Neuronal stem cell (in vitro differentiated cells): ENCODE measurements at regions not wholly inside any gene's neighbourhood (a gene's known extent, or its start where the extent isn't known, plus 50 kb on each side); places are given as distances from the start of the nearest gene placed in this dataset.

Experiments
- DNase-seq: peaks from one replicate; pipeline ENCODE4 v3.0.0-alpha.2; 2013; ENCODE audit warnings: low spot score
- H2AFZ ChIP-seq: one replicate; pipeline ENCODE4 v1.6.1; 2013; ENCODE audit warnings: mild to moderate bottlenecking, low read length, inconsistent platforms
- H2AK5ac ChIP-seq: 2 replicates; pipeline ENCODE4 v1.6.1; 2013; ENCODE audit warnings: low read depth, mild to moderate bottlenecking, inconsistent platforms, low read length, moderate library complexity, mixed read lengths
- H2BK120ac ChIP-seq: 2 replicates; pipeline ENCODE4 v1.6.1; 2013; ENCODE audit warnings: low read depth, mild to moderate bottlenecking, inconsistent platforms, low read length, moderate library complexity, mixed read lengths
- H2BK12ac ChIP-seq: one replicate; pipeline ENCODE4 v1.6.1; 2013; ENCODE audit warnings: low read length, inconsistent platforms
- H2BK15ac ChIP-seq: 2 replicates; pipeline ENCODE4 v1.6.1; 2013; ENCODE audit warnings: mild to moderate bottlenecking, low read length, inconsistent platforms, mixed read lengths
- H2BK5ac ChIP-seq: one replicate; pipeline ENCODE4 v1.6.1; 2013; ENCODE audit warnings: inconsistent platforms, mild to moderate bottlenecking, low read length, moderate library complexity
- H3K14ac ChIP-seq: one replicate; pipeline ENCODE4 v1.6.1; 2013; ENCODE audit warnings: low read length, inconsistent platforms
- H3K18ac ChIP-seq: 2 replicates; pipeline ENCODE4 v1.6.1; 2013; ENCODE audit warnings: low read length, inconsistent platforms
- H3K23ac ChIP-seq: 2 replicates; pipeline ENCODE4 v1.6.1; 2013; ENCODE audit warnings: low read depth, mild to moderate bottlenecking, mixed read lengths, low read length, inconsistent platforms; ENCODE audit not compliant: poor library complexity
- H3K27ac ChIP-seq: replicated peaks from 3 replicates; pipeline ENCODE4 v1.5.1; 2013; ENCODE audit warnings: low read length, inconsistent platforms
- H3K27me3 ChIP-seq, 3 experiments: 2 replicates each; pipeline ENCODE4 v1.6.1; 2013; ENCODE audit warnings: low read length in 3 of 3, mild to moderate bottlenecking in 2 of 3, inconsistent platforms in 1 of 3, low read depth in 1 of 3, mixed read lengths in 1 of 3, moderate library complexity in 1 of 3; ENCODE audit not compliant: control insufficient read depth in 3 of 3, insufficient read depth in 3 of 3
- H3K36me3 ChIP-seq, 2 donors: replicated peaks in 1 of 2; 2 replicates each; pipeline ENCODE4 v1.6.1; 2013; ENCODE audit warnings: low read length in 2 of 2; ENCODE audit not compliant: control insufficient read depth in 2 of 2, insufficient read depth in 2 of 2
- H3K4ac ChIP-seq: 2 replicates; pipeline ENCODE4 v1.6.1; 2013; ENCODE audit warnings: inconsistent platforms, mild to moderate bottlenecking, low read length, moderate library complexity
- H3K4me1 ChIP-seq, 2 donors: 1 replicate in 1 of 2; 2 replicates in 1 of 2; pipeline ENCODE4 v1.6.1; 2013; ENCODE audit warnings: low read length in 2 of 2, low read depth in 1 of 2; ENCODE audit not compliant: control insufficient read depth in 2 of 2, insufficient read depth in 1 of 2
- H3K4me2 ChIP-seq: one replicate; pipeline ENCODE4 v1.6.1; 2013; ENCODE audit warnings: mild to moderate bottlenecking, low read length, inconsistent platforms; ENCODE audit not compliant: insufficient read depth, poor library complexity, severe bottlenecking
- H3K4me3 ChIP-seq, 2 donors: 2 replicates each; pipeline ENCODE4 v1.5.1; 2013; ENCODE audit warnings: low read length in 2 of 2, mild to moderate bottlenecking in 2 of 2, inconsistent platforms in 1 of 2, moderate library complexity in 1 of 2
- H3K79me1 ChIP-seq: one replicate; pipeline ENCODE4 v1.6.1; 2013; ENCODE audit warnings: low read depth, mild to moderate bottlenecking, inconsistent platforms, low read length, moderate library complexity
- H3K9ac ChIP-seq: one replicate; pipeline ENCODE4 v1.6.1; 2013; ENCODE audit warnings: mild to moderate bottlenecking, low read depth, low read length, inconsistent platforms; ENCODE audit not compliant: poor library complexity
- H3K9me3 ChIP-seq, 2 donors: replicated peaks in 1 of 2; 2 replicates each; pipeline versions ENCODE3 to v1.6.1; 2013; ENCODE audit warnings: low read length in 2 of 2, mild to moderate bottlenecking in 2 of 2, inconsistent platforms in 1 of 2, low read depth in 1 of 2, mixed read lengths in 1 of 2, moderate library complexity in 1 of 2; ENCODE audit not compliant: control insufficient read depth in 2 of 2, insufficient read depth in 1 of 2
- H4K8ac ChIP-seq: one replicate; pipeline ENCODE4 v1.6.1; 2013; ENCODE audit warnings: low read depth, mild to moderate bottlenecking, inconsistent platforms, low read length, moderate library complexity
- H4K91ac ChIP-seq: one replicate; pipeline ENCODE4 v1.6.1; 2013; ENCODE audit warnings: low read length, low read depth, mild to moderate bottlenecking, inconsistent platforms; ENCODE audit not compliant: poor library complexity
- WGBS, 2 donors: extraction: QIAGEN DNeasy Blood & Tissue Kit; methylation state at CpG; one replicate each; pipeline ENCODE4 v1.1.7; 2013; ENCODE audit warnings: missing lambda C conversion rate in 2 of 2, mixed read lengths in 1 of 2; ENCODE audit not compliant: insufficient read length in 2 of 2, insufficient replicate concordance in 1 of 2; ENCODE audit errors: extremely low coverage in 2 of 2; 5-methylcytosine and 5-hydroxymethylcytosine counted together

- Histone ChIP-seq H3K14ac (no peak overlapping the region), H3K4ac (no peak overlapping the region), H2BK12ac (no peak overlapping the region), H3K9me3 (no peaks in the 10 kb centered on the region), H3K9ac (no peak overlapping the region), H3K27me3 (no peaks in the 10 kb centered on the region), H3K27ac (no peak overlapping the region), H4K8ac (no peak overlapping the region), H3K36me3 (no peaks in the 10 kb centered on the region), H3K23ac (no peak overlapping the region), H2BK5ac (no peak overlapping the region), H3K4me1 (peaks cover 4% of the 10 kb centered on the region in 2 donors), H3K4me2 (no peak overlapping the region), H2BK15ac (no peak overlapping the region), H2AFZ (peak overlapping the region; percentile 77), H3K4me3 (no peak overlapping the region), H2BK120ac (no peak overlapping the region), H4K91ac (no peak overlapping the region), H3K18ac (no peak overlapping the region), H2AK5ac (no peak overlapping the region), H3K79me1 (no peaks in the 10 kb centered on the region)
- DNase-seq: no peak
- WGBS, 2 donors: no CpG with 5 or more reads among the region's 3 CpGs
Observed at GRCh38 chr6:139751179-139751578, 376.7 kb upstream of the CITED2 start.

GRCh38 chr6:139748353-139749146 lies 374.1 kb upstream of the CITED2 start:
- WGBS, 2 donors: no CpG with 5 or more reads among the region's 5 CpGs

GRCh38 chr6:139747154-139747553 lies 372.7 kb upstream of the CITED2 start:
- no peak overlapping the region for H4K8ac ChIP-seq
- no peak overlapping the region for H3K4me3 ChIP-seq
- H3K4me1 ChIP-seq: peaks cover 1 to 4% of the 10 kb centered on the region in 2 donors
- H2BK5ac ChIP-seq: no peak overlapping the region
- no peak overlapping the region for H3K18ac ChIP-seq
- H3K36me3 ChIP-seq: no peaks in the 10 kb centered on the region
- H3K4ac ChIP-seq: no peak overlapping the region
- no peak overlapping the region for H2BK12ac ChIP-seq
- no CpG with 5 or more reads among the region's 5 CpGs for WGBS, 2 donors
- no peak overlapping the region for H3K27ac ChIP-seq
- H3K27me3 ChIP-seq: no peaks in the 10 kb centered on the region
- H2BK15ac ChIP-seq: no peak overlapping the region
- H3K9ac ChIP-seq: no peak overlapping the region
- H3K79me1 ChIP-seq: no peaks in the 10 kb centered on the region
- no peak for DNase-seq
- no peak overlapping the region for H4K91ac ChIP-seq
- H3K14ac ChIP-seq: no peak overlapping the region
- no peak overlapping the region for H2BK120ac ChIP-seq
- H3K4me2 ChIP-seq: no peak overlapping the region
- H2AFZ ChIP-seq: no peak overlapping the region
- no peaks in the 10 kb centered on the region for H3K9me3 ChIP-seq
- H2AK5ac ChIP-seq: no peak overlapping the region
- H3K23ac ChIP-seq: no peak overlapping the region

More at GRCh38 chr6:139748353-139749146, 374.1 kb upstream of the CITED2 start:
- no peak overlapping the region for H4K91ac ChIP-seq
- H2AFZ ChIP-seq: no peak overlapping the region
- no peak overlapping the region for H2BK12ac ChIP-seq
- H2AK5ac ChIP-seq: no peak overlapping the region
- no peak overlapping the region for H3K4ac ChIP-seq
- no peak overlapping the region for H3K23ac ChIP-seq
- H3K79me1 ChIP-seq: no peaks in the 10 kb centered on the region
- H3K9ac ChIP-seq: no peak overlapping the region
- H2BK5ac ChIP-seq: no peak overlapping the region
- no peak overlapping the region for H3K14ac ChIP-seq
- no peak overlapping the region for H3K4me3 ChIP-seq
- no peak overlapping the region for H2BK15ac ChIP-seq
- H3K4me2 ChIP-seq: no peak overlapping the region
- no peak overlapping the region for H2BK120ac ChIP-seq
- no peaks in the 10 kb centered on the region for H3K27me3 ChIP-seq
- no peaks in the 10 kb centered on the region for H3K36me3 ChIP-seq
- no peak overlapping the region for H3K18ac ChIP-seq
- H3K9me3 ChIP-seq: no peaks in the 10 kb centered on the region
- no peak for DNase-seq
- H4K8ac ChIP-seq: no peak overlapping the region
- H3K4me1 ChIP-seq: peaks cover 3 to 4% of the 10 kb centered on the region in 2 donors
- H3K27ac ChIP-seq: no peak overlapping the region

GRCh38 chr6:139744891-139745290 lies 370.4 kb upstream of the CITED2 start:
- Histone ChIP-seq H3K23ac (no peak overlapping the region), H3K4me3 (no peak overlapping the region), H3K18ac (no peak overlapping the region), H2BK15ac (no peak overlapping the region), H3K9ac (no peak overlapping the region), H2AFZ (no peak overlapping the region), H3K79me1 (no peaks in the 10 kb centered on the region), H3K4me2 (no peak overlapping the region), H3K36me3 (no peaks in the 10 kb centered on the region), H2BK120ac (no peak overlapping the region), H3K27ac (no peak overlapping the region), H3K9me3 (no peaks in the 10 kb centered on the region), H2AK5ac (no peak overlapping the region), H3K14ac (no peak overlapping the region), H3K27me3 (no peaks in the 10 kb centered on the region), H4K91ac (no peak overlapping the region), H2BK5ac (no peak overlapping the region), H3K4ac (no peak overlapping the region), H2BK12ac (no peak overlapping the region), H4K8ac (no peak overlapping the region), H3K4me1 (peaks cover 0 to 1% of the 10 kb centered on the region in 2 donors)
- no CpG with 5 or more reads among the region's 4 CpGs for WGBS, 2 donors
- DNase-seq: no peak
